ENCODE measurements at regions not wholly inside any gene's neighbourhood (a gene's known extent, or its start where the extent isn't known, plus 50 kb on each side); places are given as distances from the start of the nearest gene placed in this dataset.

GRCh38 chr9:118423021-118423420 lies 718.8 kb downstream of the TLR4 start:
- no peak for DNase-seq

- no peak for DNase-seq
These were observed 719.5 kb downstream of the TLR4 start for GRCh38 chr9:118423721-118424120.

- no peak for DNase-seq
These were observed 722.6 kb downstream of the TLR4 start for GRCh38 chr9:118426772-118427171.

DNA sequence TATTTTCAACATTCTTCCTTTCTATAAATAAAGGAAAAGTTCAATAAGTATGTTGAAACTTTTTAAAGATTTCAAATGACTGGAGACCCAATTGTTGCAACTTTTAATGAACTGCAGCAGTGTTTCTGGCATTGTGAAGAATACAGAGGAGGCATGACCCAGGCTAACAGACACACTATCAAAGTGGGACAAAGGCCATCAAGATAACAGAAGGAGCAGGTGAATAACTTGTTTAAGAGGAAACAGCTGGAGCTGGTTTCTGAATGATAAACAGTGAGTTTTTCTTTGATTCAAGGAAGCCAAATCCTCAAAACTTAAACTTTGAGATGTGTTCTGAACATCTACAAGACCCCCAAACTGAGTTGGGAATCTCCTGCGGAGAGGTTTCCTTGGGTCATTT lies 734.6 kb downstream of the TLR4 start:
- DNase-seq = no peak

DNA sequence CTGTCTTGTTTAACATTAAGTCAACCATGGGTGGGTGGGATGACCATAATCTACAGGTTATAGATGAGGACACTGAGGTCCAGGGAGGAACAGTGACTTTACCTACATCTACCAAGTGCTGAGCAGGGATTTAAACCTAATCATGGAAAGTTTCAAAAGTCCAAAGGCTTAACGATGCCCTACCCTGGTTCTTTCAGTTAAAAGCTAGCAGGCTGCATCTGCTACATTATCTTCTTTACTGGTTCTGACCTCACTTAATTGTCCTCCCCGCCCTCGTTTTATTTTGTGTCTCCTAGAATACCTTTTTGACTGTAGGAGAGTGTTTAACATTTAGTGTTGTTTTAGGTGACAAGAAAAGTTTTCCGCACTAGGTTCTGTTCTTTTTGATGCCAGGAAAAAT lies 735.2 kb downstream of the TLR4 start:
- DNase-seq = no peak

GRCh38 chr9:118444403-118444802 lies 740.2 kb downstream of the TLR4 start:
- DNase-seq = no peak

DNA sequence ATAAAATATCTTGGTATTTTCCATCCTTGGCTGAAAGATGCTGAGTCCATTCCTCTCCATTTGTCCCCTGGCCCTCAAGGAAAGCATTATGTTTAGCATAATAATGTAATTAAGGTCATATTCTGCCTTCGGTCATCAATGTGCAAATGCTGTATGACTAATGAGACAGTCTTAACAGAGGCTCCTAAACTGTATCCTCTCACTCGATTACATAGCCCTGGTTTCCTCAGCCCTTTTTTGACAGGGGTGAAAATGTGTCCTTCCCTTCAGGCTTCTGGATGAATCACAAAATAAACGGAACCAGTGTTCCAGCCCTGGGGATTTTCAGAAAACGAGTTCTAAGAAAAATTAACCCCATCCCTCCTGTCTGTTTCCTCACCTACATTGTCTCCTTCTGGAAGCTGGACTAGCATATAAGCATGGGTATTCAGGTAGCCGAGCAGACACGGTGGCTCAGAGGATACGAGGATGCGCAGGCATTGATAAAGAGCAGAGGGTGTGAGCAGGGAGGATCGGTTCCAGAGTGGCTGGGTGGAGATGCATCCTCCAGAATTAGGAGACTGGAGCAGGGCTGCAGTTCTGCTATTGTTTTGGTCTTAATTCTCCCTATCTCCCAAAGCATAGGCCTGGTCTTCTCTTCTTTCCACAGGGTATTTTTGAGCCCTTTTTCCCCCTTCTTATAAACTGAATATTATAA lies 742.9 kb downstream of the TLR4 start:
- no peak for DNase-seq

DNA sequence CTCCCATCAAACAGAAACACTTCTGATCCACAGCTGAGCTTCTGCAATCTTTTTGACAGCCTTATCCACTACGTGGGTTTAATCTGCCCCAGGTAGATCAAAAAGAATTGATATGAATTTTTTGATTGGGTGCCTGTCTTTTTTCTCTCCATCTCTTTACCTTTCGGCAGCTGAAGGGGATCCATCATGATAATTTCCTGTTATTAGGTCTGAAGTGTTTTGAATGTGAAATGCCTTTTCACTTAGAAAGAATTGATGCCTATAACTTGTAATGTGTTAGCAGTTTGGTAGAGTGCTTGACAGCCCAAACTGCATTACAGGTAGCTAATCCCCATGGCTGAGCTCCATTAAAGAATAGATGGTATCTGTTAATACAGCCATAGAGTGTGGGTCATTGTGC lies 745.4 kb downstream of the TLR4 start:
- DNase-seq = no peak

DNA sequence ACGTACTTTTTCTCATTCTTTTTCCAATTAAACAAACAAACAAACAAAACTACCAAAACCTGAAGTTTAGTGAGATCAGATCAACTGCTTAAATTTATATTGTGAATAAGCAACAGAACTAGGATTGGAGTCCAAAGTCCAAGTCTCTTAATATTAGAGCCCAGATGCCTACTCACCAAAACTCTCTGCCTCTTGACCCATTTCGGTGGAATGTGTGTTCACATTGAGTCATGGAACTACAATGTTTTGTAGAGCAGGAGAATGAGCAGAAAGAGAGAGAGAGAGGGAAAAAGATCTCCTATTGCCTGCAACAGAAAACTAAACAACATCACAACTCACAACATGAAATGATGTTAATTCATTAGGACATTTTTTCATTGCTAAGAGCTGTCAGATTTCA lies 751.1 kb downstream of the TLR4 start:
- no peak for DNase-seq

DNA sequence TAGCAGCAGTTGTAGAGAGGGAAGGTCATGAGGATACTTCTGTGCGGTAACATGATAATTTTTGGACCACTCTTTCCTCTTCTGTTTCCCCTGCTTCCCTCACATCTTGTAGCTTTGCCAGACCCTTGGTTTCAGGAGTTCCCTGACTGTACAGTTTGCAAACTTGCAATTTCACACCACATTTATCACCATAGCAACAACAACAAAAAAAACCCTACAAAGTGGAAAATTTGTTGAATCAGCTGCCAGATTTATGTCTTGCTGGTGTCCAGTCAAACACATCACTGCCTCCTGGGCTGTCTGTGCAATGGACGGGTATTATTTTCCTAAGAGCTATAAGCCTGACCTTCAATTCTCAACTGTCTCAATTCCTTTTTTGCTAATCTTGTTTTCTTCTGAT lies 751.6 kb downstream of the TLR4 start:
- no peak for DNase-seq

GRCh38 chr9:118457171-118458000 lies 753.2 kb downstream of the TLR4 start:
- no peak for DNase-seq

DNA sequence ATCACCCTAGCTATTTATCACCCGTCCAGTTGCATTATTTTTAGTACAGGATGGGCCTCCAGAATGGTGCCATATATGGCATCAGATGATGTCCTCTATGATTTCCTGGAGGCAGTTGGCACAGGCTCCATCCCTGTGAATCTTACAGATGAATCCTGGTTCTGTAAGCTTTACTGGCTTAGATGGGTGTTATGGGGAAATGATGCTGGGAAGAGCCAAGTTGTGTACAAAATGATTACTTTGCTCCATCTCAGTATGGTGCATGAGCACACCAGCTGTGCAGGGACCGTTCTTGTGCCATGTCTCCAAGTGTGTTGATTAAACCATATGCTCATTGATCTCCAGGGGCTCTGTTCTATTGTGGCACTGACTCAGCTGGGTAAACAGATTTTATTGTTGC lies 755.7 kb downstream of the TLR4 start:
- DNase-seq = no peak

DNA sequence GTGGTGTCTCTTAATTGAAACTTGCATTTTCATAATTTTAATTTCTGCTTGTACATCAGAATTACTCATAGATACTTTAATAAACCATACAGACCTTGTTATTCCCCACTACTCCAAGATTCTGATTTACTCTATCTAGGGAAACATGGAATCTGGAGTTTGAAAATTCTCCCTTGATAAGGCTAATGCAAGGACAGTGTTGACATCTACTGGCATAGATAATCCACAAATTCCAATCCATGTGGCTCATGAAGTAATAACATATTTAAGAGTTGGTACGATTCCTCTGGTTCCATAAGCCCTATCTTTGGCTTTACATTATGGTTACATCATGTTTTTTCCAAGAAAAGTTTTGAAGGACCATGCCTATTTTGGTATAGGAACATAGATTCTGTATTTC lies 759.2 kb downstream of the TLR4 start:
- no peak for DNase-seq

- DNase-seq = no peak
These were observed 769.3 kb downstream of the TLR4 start for GRCh38 chr9:118473521-118473920.

DNA sequence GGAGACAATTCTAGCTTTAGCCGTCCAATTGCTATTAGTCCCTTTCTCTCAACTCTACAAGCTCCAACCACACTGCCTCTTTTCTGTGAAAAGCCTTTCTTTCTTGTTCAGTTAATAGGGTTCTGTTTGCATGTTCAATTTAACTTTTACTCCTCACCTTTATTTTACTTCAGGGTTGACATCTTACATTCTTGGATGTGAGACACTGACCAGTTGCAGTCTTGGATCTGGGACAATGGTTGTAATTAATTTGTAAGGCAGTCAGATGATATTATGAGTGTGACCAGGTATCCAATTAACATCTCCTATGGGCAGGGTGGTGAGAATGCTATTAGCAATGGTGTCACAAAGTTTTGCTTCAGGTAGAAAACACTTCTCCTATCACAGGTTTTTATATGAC lies 774.5 kb downstream of the TLR4 start:
- DNase-seq = no peak

DNA sequence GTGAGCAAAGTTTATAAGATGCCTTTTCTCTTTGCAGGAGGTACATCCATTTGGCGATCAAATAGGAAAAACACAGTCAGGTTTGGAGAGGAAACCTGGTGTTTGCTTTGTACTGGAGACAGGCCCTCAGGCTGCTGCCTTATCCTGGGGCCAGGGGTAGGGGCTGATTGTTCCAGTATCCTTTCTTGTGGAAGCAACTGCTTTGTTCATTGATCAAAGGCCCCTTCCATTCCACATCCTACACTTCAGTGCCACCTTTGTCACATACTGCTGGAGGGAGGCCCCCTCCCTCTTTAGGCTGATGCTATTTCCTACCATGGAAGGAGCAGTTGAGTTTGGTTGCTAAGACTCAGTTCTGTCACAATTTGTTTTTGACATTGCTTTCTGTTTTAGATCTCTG lies 778.1 kb downstream of the TLR4 start:
- DNase-seq = no peak

GRCh38 chr9:118483677-118484076 lies 779.5 kb downstream of the TLR4 start:
- DNase-seq = no peak

- DNase-seq = no peak
These were observed 799.0 kb downstream of the TLR4 start for GRCh38 chr9:118503236-118503635.

DNA sequence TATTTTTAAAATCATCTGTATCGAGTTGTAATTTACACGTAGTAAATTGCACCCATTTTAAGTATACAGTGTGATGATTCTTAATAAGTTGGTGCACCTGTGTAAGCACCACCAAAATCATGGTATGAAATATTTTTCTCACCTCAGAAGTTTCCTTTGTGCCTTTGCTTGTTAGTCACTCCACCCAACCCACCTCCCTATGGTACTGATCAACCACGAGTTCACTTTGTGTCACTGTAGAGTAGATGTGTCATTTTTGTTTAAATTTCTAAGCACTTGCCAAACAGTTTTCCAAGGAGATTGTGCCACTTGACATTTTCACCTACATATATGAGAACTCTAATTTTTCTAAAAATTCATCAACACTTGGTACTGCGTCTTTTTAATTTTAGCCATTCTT lies 806.5 kb downstream of the TLR4 start:
- DNase-seq = no peak

DNA sequence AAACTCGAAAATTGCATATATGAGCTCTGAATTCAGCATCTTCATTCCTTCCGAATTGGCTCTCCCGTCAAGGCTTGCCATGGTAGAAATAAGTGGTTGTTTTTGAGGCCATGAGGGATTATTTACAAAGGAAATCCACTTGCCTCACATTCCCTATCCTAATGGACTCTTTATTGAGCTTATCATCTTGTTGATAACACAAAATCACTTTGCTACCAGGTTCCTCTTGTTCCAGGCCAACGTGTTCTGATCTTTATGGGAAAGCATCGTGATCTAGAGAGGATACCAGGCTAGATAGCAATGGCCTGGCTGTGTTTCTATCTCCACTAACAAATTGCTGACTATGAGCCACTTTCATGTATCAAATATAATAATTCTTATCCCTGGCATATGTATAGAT lies 811.7 kb downstream of the TLR4 start:
- no peak for DNase-seq

DNA sequence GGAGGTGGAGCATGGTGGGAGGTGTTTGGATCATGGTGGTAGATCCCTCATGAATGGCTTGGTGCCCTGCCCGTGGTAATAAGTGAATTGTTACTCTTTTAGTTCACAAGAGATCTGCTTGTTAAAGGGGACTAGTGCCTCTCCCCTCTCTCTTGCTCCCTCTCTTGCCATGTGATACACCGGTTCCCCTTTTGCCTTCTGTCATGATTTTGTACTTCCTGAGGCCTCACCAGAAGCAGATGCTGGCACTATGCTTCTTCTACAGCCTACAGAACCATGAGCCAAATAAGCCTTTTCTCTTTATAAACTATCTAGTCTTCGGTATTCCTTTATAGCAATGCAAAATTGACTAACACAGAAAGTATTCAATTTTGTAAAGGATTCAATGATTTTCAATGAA lies 817.1 kb downstream of the TLR4 start:
- no peak for DNase-seq

DNA sequence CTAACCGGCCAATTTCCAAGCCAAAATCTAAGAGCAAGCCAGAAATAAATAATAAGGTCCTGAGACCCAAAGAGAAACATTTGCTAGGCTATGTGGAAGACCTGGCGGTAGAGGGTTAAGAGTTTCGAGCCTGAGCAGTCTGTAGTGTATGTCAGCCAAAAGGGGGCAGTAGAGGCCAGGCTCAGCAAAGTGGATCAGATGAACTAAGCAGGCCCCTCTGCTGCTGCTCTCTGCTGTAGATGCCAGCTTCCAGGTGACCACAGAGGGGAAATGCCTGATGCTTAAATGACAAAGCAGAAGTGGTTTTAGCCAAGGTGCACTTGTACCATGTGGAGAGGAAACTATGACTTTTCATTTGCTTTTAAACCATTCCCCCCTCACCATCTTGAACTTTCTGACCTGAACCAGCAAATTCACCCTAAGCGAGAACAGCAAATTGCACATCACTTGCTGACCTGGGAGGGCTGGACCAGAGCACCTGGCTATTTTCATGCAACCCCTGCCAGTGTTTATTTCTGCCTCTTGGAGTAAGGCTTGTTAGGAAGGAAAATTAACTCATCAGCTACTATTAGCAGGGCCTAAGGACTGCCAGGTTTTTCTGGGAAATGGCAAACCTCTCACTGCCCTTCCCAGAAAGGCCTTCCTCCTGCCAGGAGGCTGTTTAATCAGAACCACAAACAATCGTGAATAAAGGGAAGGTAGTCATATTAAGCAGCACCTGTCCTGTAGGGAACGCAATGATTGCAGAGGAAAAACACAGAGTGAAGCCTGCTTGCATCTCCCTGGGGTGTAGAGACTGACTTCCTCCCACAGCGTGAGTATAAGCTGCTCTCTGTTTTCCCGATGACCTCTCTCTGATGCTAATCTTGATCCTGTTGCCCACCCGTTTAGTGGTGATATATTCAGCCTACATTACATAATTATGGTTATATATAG lies 818.2 kb downstream of the TLR4 start:
- no peak for DNase-seq

- no peak for DNase-seq
These were observed 823.1 kb downstream of the TLR4 start for GRCh38 chr9:118527261-118527660.

- no peak for DNase-seq
These were observed 825.0 kb downstream of the TLR4 start for GRCh38 chr9:118529210-118529609.

Data from CD4-positive, alpha-beta T cell treated with Interleukin-4 for 4 hours (primary cell).